IMR-90 (cell line): ENCODE measurements at regions not wholly inside any gene's neighbourhood (a gene's known extent, or its start where the extent isn't known, plus 50 kb on each side); places are given as distances from the start of the nearest gene placed in this dataset.

Experiments
- ATAC-seq: fragments of 200-7000 bp; cut with Tn5 transposase; 2 replicates; pipeline ENCODE4 v1.9.1; 2020; ENCODE audit warnings: low read depth, mild to moderate bottlenecking, moderate library complexity
- BruUV-seq: library from RNA; stranded (reverse); fragments of 400-500 nt; replicated peaks from 2 replicates; lab custom pipeline; 2021; lab: Mats Ljungman, UMichigan
- CTCF ChIA-PET: fragments of 300-600 bp; formaldehyde crosslinking; extraction: SDS; loops from one replicate; lab custom pipeline; 2021; ENCODE audit warnings: antibody characterized with exemption; lab: Yijun Ruan, JAX
- POLR2A ChIA-PET: fragments of 300-600 bp; sonication (Branson Sonifier 250); formaldehyde crosslinking; loops from one replicate; lab custom pipeline; 2022; ENCODE audit warnings: antibody characterized with exemption; ENCODE audit not compliant: unreplicated experiment; lab: Charles Lee
- DNase-seq: peaks from one replicate; pipeline ENCODE4 v3.0.0; 2013
- H2AFZ ChIP-seq: replicated peaks from 2 replicates; pipeline ENCODE3; 2013; ENCODE audit warnings: low read length, mild to moderate bottlenecking; ENCODE audit not compliant: poor library complexity
- H2AK5ac ChIP-seq: 2 replicates; pipeline ENCODE4 v1.6.1; 2013; ENCODE audit warnings: low read depth, low read length, inconsistent platforms
- H2AK9ac ChIP-seq: replicated peaks from 2 replicates; pipeline ENCODE3; 2013; ENCODE audit warnings: mild to moderate bottlenecking, low read depth, low read length, moderate library complexity; ENCODE audit not compliant: poor library complexity
- H2BK120ac ChIP-seq: 2 replicates; pipeline ENCODE4 v1.6.1; 2013; ENCODE audit warnings: low read depth, low read length, inconsistent platforms
- H2BK15ac ChIP-seq: 3 replicates; pipeline ENCODE4 v1.6.1; 2013; ENCODE audit warnings: low read depth, low read length, inconsistent platforms
- H2BK20ac ChIP-seq: 2 replicates; pipeline ENCODE4 v1.6.1; 2013; ENCODE audit warnings: low read depth, mild to moderate bottlenecking, inconsistent platforms, low read length, moderate library complexity
- H2BK5ac ChIP-seq: 2 replicates; pipeline ENCODE4 v1.6.1; 2013; ENCODE audit warnings: mild to moderate bottlenecking, low read depth, low read length, inconsistent platforms; ENCODE audit not compliant: poor library complexity, severe bottlenecking
- H3K14ac ChIP-seq: replicated peaks from 2 replicates; pipeline ENCODE4 v1.6.1; 2013; ENCODE audit warnings: low read depth, low read length, inconsistent platforms
- H3K18ac ChIP-seq: 2 replicates; pipeline ENCODE4 v1.6.1; 2013; ENCODE audit warnings: low read depth, low read length, control low read depth
- H3K23ac ChIP-seq: 2 replicates; pipeline ENCODE4 v1.6.1; 2013; ENCODE audit warnings: low read depth, low read length, inconsistent platforms
- H3K27ac ChIP-seq: 2 replicates; pipeline ENCODE4 v1.5.1; 2013; ENCODE audit warnings: mild to moderate bottlenecking, control low read depth, low read length; ENCODE audit not compliant: insufficient read depth
- H3K27me3 ChIP-seq: 2 replicates; pipeline ENCODE4 v1.6.1; 2013; ENCODE audit warnings: low read length; ENCODE audit not compliant: control insufficient read depth, insufficient read depth
- H3K36me3 ChIP-seq: 2 replicates; pipeline ENCODE4 v1.6.1; 2013; ENCODE audit warnings: low read length, mixed read lengths; ENCODE audit not compliant: control insufficient read depth, insufficient read depth
- H3K4ac ChIP-seq: 2 replicates; pipeline ENCODE4 v1.6.1; 2013; ENCODE audit warnings: low read depth, low read length, inconsistent platforms
- H3K4me1 ChIP-seq: 2 replicates; pipeline ENCODE4 v1.6.1; 2013; ENCODE audit warnings: low read length, mixed read lengths; ENCODE audit not compliant: control insufficient read depth, insufficient read depth
- H3K4me2 ChIP-seq: 2 replicates; pipeline ENCODE4 v1.6.1; 2013; ENCODE audit warnings: low read depth, mild to moderate bottlenecking, control low read depth, low read length, moderate library complexity
- H3K4me3 ChIP-seq: 2 replicates; pipeline ENCODE4 v1.5.1; 2013; ENCODE audit warnings: low read depth, mild to moderate bottlenecking, control low read depth, low read length, moderate library complexity; ENCODE audit not compliant: insufficient read depth
- H3K56ac ChIP-seq: 2 replicates; pipeline ENCODE4 v1.6.1; 2013; ENCODE audit warnings: low read length, inconsistent platforms; ENCODE audit not compliant: insufficient read depth; ENCODE audit errors: extremely low read depth
- H3K79me1 ChIP-seq, 2 experiments: 2 replicates each; pipeline ENCODE4 v1.6.1; 2013; ENCODE audit warnings: low read length in 2 of 2, inconsistent platforms in 1 of 2, low read depth in 1 of 2
- H3K9ac ChIP-seq: 2 replicates; pipeline ENCODE4 v1.6.1; 2013; ENCODE audit warnings: low read depth, low read length, control low read depth
- H3K9me1 ChIP-seq: 2 replicates; pipeline ENCODE4 v1.6.1; 2013; ENCODE audit warnings: low read length, inconsistent platforms; ENCODE audit not compliant: insufficient read depth
- H3K9me3 ChIP-seq: 2 replicates; pipeline ENCODE4 v1.6.1; 2013; ENCODE audit warnings: low read length; ENCODE audit not compliant: control insufficient read depth, insufficient read depth
- H4K20me1 ChIP-seq: 2 replicates; pipeline ENCODE4 v1.6.1; 2013; ENCODE audit warnings: low read length, inconsistent platforms; ENCODE audit not compliant: insufficient read depth
- H4K5ac ChIP-seq: 2 replicates; pipeline ENCODE4 v1.6.1; 2013; ENCODE audit warnings: mild to moderate bottlenecking, low read depth, low read length, control low read depth
- H4K8ac ChIP-seq, 2 experiments: 2 replicates each; pipeline ENCODE4 v1.6.1; 2013; ENCODE audit warnings: low read depth in 2 of 2, low read length in 2 of 2, control low read depth in 1 of 2, inconsistent platforms in 1 of 2
- H4K91ac ChIP-seq: 2 replicates; pipeline ENCODE4 v1.6.1; 2013; ENCODE audit warnings: low read depth, low read length, inconsistent platforms; ENCODE audit not compliant: insufficient read depth
- POLR2A ChIP-seq: IDR thresholded peaks from 2 replicates; pipeline ENCODE4 v1.6.1; 2012; ENCODE audit warnings: mild to moderate bottlenecking, low read depth, low read length
- RFX5 ChIP-seq: IDR thresholded peaks from 2 replicates; pipeline ENCODE4 v1.8.0; 2012; ENCODE audit warnings: low read depth, mild to moderate bottlenecking, low read length, moderate library complexity
- SMC3 ChIP-seq: fragments of 150-350 bp; IDR thresholded peaks from 2 replicates; pipeline ENCODE4 v1.6.1; 2016; ENCODE audit warnings: low read depth, mild to moderate bottlenecking, antibody characterized with exemption, low read length, moderate library complexity
- WGBS, 2 experiments: methylation state at CpG; one replicate each; pipeline versions ENCODE4 v1.1.5 to v1.1.7; 2013; ENCODE audit warnings: missing lambda C conversion rate in 2 of 2; ENCODE audit not compliant: insufficient read length in 1 of 2; ENCODE audit errors: extremely low coverage in 2 of 2; 5-methylcytosine and 5-hydroxymethylcytosine counted together
- dilution Hi-C: fragments of 300-500 bp; cut with HindIII; formaldehyde crosslinking; loops from one replicate; pipeline ENCODE4 v1.14.3; 2018; ENCODE audit warnings: low sequenced_read_pairs; ENCODE audit not compliant: unreplicated experiment
- in situ Hi-C: fragments of 300-500 bp; cut with MboI; formaldehyde crosslinking; loops from 3 replicates; pipeline ENCODE4 v1.14.3; 2019; ENCODE audit warnings: low sequenced_read_pairs, inconsistent platforms, mixed read lengths
- intact Hi-C: fragments of 100-400 bp; cut with micrococcal nuclease; formaldehyde crosslinking; loops from 2 replicates; pipeline ENCODE4 v1.10.0; 2022
- TF ChIP-seq, protein P1 (sequence below): fragments of 150-350 bp; IDR thresholded peaks from 2 replicates; pipeline ENCODE4 v1.6.1; 2016; ENCODE audit warnings: low read depth, mild to moderate bottlenecking, low read length, moderate library complexity, borderline replicate concordance

GRCh38 chr13:99759163-99759552, 212.4 kb downstream of the ZIC5 start:
- Histone ChIP-seq H4K8ac (no peak overlapping the region), H4K91ac (no peak overlapping the region), H3K14ac (no peak overlapping the region), H3K27me3 (no peaks in the 10 kb centered on the region), H2AFZ (no peak overlapping the region), H2AK9ac (no peak overlapping the region), H3K27ac (no peak overlapping the region), H3K23ac (no peak overlapping the region), H3K4me3 (no peak overlapping the region), H3K9ac (no peak overlapping the region), H3K4me1 (no peaks in the 10 kb centered on the region), H4K20me1 (no peaks in the 10 kb centered on the region), H4K5ac (no peak overlapping the region), H2BK15ac (no peak overlapping the region), H3K9me1 (no peaks in the 10 kb centered on the region), H2BK20ac (no peak overlapping the region), H3K56ac (no peak overlapping the region), H3K18ac (no peak overlapping the region), H3K4me2 (no peak overlapping the region), H3K36me3 (no peaks in the 10 kb centered on the region), H2BK5ac (no peak overlapping the region), H3K9me3 (no peaks in the 10 kb centered on the region), H3K4ac (no peak overlapping the region), H2AK5ac (no peak overlapping the region), H2BK120ac (no peak overlapping the region), H3K79me1 (no peaks in the 10 kb centered on the region)
- CTCF ChIA-PET: no interaction called here
- in situ Hi-C loops: no loop called here
- no CpG with 5 or more reads among the region's 2 CpGs for WGBS, 2 experiments
- BruUV-seq: no TSS peak
- DNase-seq (no peak), ATAC-seq (no peak)
- intact Hi-C loops: no loop called here
- TF ChIP-seq, protein P1, sequence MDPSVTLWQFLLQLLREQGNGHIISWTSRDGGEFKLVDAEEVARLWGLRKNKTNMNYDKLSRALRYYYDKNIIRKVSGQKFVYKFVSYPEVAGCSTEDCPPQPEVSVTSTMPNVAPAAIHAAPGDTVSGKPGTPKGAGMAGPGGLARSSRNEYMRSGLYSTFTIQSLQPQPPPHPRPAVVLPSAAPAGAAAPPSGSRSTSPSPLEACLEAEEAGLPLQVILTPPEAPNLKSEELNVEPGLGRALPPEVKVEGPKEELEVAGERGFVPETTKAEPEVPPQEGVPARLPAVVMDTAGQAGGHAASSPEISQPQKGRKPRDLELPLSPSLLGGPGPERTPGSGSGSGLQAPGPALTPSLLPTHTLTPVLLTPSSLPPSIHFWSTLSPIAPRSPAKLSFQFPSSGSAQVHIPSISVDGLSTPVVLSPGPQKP: no peak
- no peak for TF ChIP-seq SMC3
- no peak for TF ChIP-seq POLR2A
- no peak for TF ChIP-seq RFX5
- POLR2A ChIA-PET: no interaction called here
- dilution Hi-C loops: no loop called here
